ENCODE measurements at regions not wholly inside any gene's neighbourhood (a gene's known extent, or its start where the extent isn't known, plus 50 kb on each side); places are given as distances from the start of the nearest gene placed in this dataset.

- Histone ChIP-seq H2AFZ (ENCODE audit: low read length) (peak overlapping the region; percentile 89), H2BK120ac (replicated peaks; ENCODE audit: low read depth, low read length) (peak overlapping the region; percentile 51), H3K18ac (ENCODE audit: extremely low read depth, low read length) (peak overlapping the region; percentile 65; the same call in 1 of the 2 replicates), H3K79me2 (ENCODE audit: control insufficient read depth in 1 of 2, insufficient read depth in 2 of 2, low read length in 2 of 2) (no peaks in the 10 kb centered on the region), H3K27me3 (replicated peaks in 1 of 4; ENCODE audit: control insufficient read depth in 3 of 4, extremely low read depth in 1 of 4, insufficient read depth in 3 of 4, low read length in 3 of 4) (no peaks in the 10 kb centered on the region; a peak in 1 of 7 replicates), H4K91ac (replicated peaks; ENCODE audit: insufficient read length, low read length) (peak overlapping the region; percentile 15), H2BK20ac (ENCODE audit: low read length) (peak overlapping the region; percentile 91), H3K36me3 (ENCODE audit: control insufficient read depth in 2 of 4, insufficient read depth in 4 of 4, low read length in 3 of 4) (no peaks in the 10 kb centered on the region), H3K14ac (ENCODE audit: insufficient read length) (no peak overlapping the region), H3K56ac (replicated peaks; ENCODE audit: insufficient read length, low read depth, low read length) (no peak overlapping the region), H2BK15ac (ENCODE audit: low read length) (no peak overlapping the region; the same call in 1 of the 2 replicates), H2AK5ac (ENCODE audit: low read depth, low read length) (no peak overlapping the region), H3K23ac (ENCODE audit: insufficient read length) (no peak overlapping the region), H3K4me2 (ENCODE audit: insufficient read depth in 1 of 2, low read depth in 2 of 2, low read length in 2 of 2) (peak overlapping the region in 1 of 2 experiments; percentile 33; a peak in 2 of 4 replicates), H3K23me2 (ENCODE audit: low read depth, low read length) (0 out of 2 replicates have a peak, but pooled peaks cover 2% of the 10 kb centered on the region), H4K8ac (ENCODE audit: extremely low read depth, insufficient read depth, low read length) (no peak overlapping the region), H3K27ac (ENCODE audit: low read depth, low read length) (0 out of 2 replicates have a peak overlapping the region, but pooled peaks have one; percentile 35), H4K5ac (ENCODE audit: insufficient read length, low read depth, low read length) (no peak overlapping the region), H2BK12ac (ENCODE audit: low read depth, low read length) (0 out of 2 replicates have a peak overlapping the region, but pooled peaks have one; percentile 65), H3K9ac (replicated peaks in 1 of 4; ENCODE audit: extremely low read depth in 1 of 4, low read depth in 3 of 4, low read length in 3 of 4) (peak overlapping the region in 1 of 4 experiments; percentile 52; a peak in 1 of 7 replicates), H3K79me1 (ENCODE audit: low read depth, low read length) (no peaks in the 10 kb centered on the region), H2BK5ac (ENCODE audit: low read depth, low read length) (no peak overlapping the region), H4K20me1 (replicated peaks in 1 of 2; ENCODE audit: control insufficient read depth in 1 of 2, insufficient read depth in 2 of 2, low read length in 2 of 2) (no peaks in the 10 kb centered on the region), H3K4me3 (ENCODE audit: extremely low read depth in 1 of 4, insufficient read depth in 2 of 4, low read depth in 3 of 4, low read length in 4 of 4) (no peak overlapping the region), H3K4ac (replicated peaks; ENCODE audit: insufficient read length, low read depth, low read length) (peak overlapping the region; percentile 54), H3K4me1 (replicated peaks in 1 of 4; ENCODE audit: control insufficient read depth in 3 of 4, insufficient read depth in 4 of 4, low read length in 3 of 4) (peaks cover 0 to 12% (median 7%) of the 10 kb centered on the region in 4 experiments; a peak in 5 of 7 replicates), H3K9me3 (ENCODE audit: insufficient read depth in 2 of 2, low read depth in 1 of 2, low read length in 1 of 2) (no peaks in the 10 kb centered on the region)
- ChIA-PET CTCF (ENCODE audit: partially characterized antibody) (interaction anchor here (1.0 to 1.7 kb wide), 3 partner anchors 10 to 186 kb away, joined by 3 to 4 read pairs (median 4); no protein-coding TSS in a partner anchor), POLR2A (ENCODE audit: partially characterized antibody) (interaction anchor here (0.6 to 1.2 kb wide), 4 partner anchors 11 to 179 kb away, joined by 3 read pairs; no protein-coding TSS in a partner anchor)
- WGBS, 2 experiments (ENCODE audit: extremely low coverage in 1 of 2, insufficient coverage in 1 of 2, insufficient read length in 1 of 2, insufficient replicate concordance in 2 of 2, low coverage in 1 of 2, low lambda C conversion rate in 2 of 2, missing lambda C conversion rate in 1 of 2), result 65% methylated on average over 11 of the region's 11 CpGs; no CpG with 5 or more reads in 1 of the 2 experiments
- FAIRE-seq (peak; percentile 19), DNase-seq (ENCODE audit: low read depth in 1 of 2, low spot score in 2 of 2) (no peak)
- no peak for TF ChIP-seq RNF2 (IDR thresholded peaks at IDR 0.05; ENCODE audit: borderline replicate concordance, low read depth, low read length, missing control alignments, poor library complexity, severe bottlenecking)
- no peak for TF ChIP-seq CHD2 (IDR thresholded peaks at IDR 0.05; ENCODE audit: low read length)
- no peak for TF ChIP-seq SP1 (IDR thresholded peaks at IDR 0.05; ENCODE audit: low read depth, low read length)
- no peak for TF ChIP-seq BRCA1 (IDR thresholded peaks at IDR 0.05; ENCODE audit: low read depth, low read length)
- no peak for TF ChIP-seq BCL11A (IDR thresholded peaks at IDR 0.05; ENCODE audit: low read depth in 2 of 2, low read length in 2 of 2)
- TF ChIP-seq PHF8 (conservative IDR thresholded peaks at IDR 0.05; ENCODE audit: low read depth, low read length), result no peak
- no peak for TF ChIP-seq KDM5A (IDR thresholded peaks at IDR 0.05; ENCODE audit: low read length)
- no peak for TF ChIP-seq NRF1 (IDR thresholded peaks at IDR 0.05; ENCODE audit: low read depth, low read length)
- no peak for TF ChIP-seq RFX5 (IDR thresholded peaks at IDR 0.05; ENCODE audit: borderline replicate concordance, low read depth, low read length)
- no peak for TF ChIP-seq MAFK (IDR thresholded peaks at IDR 0.05; ENCODE audit: low read depth, low read length)
- TF ChIP-seq CHD1 (IDR thresholded peaks at IDR 0.05; ENCODE audit: low read depth, low read length), result no peak
- TF ChIP-seq KDM4A (IDR thresholded peaks at IDR 0.05; ENCODE audit: low read depth, low read length, severe bottlenecking), result no peak
These were observed 92.3 kb upstream of the LRIG1 start for GRCh38 chr3:66592927-66593625.

Data from H1 (cell line).